GM12878 (cell line): ENCODE measurements at regions not wholly inside any gene's neighbourhood (a gene's known extent, or its start where the extent isn't known, plus 50 kb on each side); places are given as distances from the start of the nearest gene placed in this dataset.
"Not testable (repeated sequence)": the region's sequence is repeated elsewhere in the genome, so short reads cannot be mapped to it uniquely, and the experiment has no call there.

Experiments
- ATAC-seq: fragments of 200-7000 bp; cut with Tn5 transposase; 3 replicates; pipeline ENCODE4 v1.9.1; 2020; ENCODE audit warnings: mild to moderate bottlenecking, moderate library complexity
- BruUV-seq: library from RNA; stranded (reverse); fragments of 400-500 nt; replicated peaks from 2 replicates; lab custom pipeline; 2021; lab: Mats Ljungman, UMichigan
- CTCF ChIA-PET: fragments of 300-600 bp; sonication (Branson Sonifier 250); formaldehyde crosslinking; extraction: SDS; loops from one replicate; lab custom pipeline; 2021; ENCODE audit warnings: inconsistent platforms; lab: Yijun Ruan, JAX
- POLR2A ChIA-PET: fragments of 350-600 bp; formaldehyde crosslinking; extraction: SDS; loops from one replicate; lab custom pipeline; 2021; ENCODE audit warnings: inconsistent platforms; lab: Charles Lee
- RAD21 ChIA-PET: fragments of 300-600 bp; sonication (Branson Sonifier 250); formaldehyde crosslinking; loops from one replicate; lab custom pipeline; 2023; ENCODE audit warnings: antibody characterized with exemption; ENCODE audit not compliant: unreplicated experiment; lab: Charles Lee
- SMC1A ChIA-PET: fragments of 300-600 bp; sonication (Branson Sonifier 250); formaldehyde crosslinking; loops from one replicate; lab custom pipeline; 2023; ENCODE audit not compliant: unreplicated experiment, uncharacterized antibody; lab: Charles Lee
- DNase-seq: peaks from one replicate; pipeline ENCODE4 v3.0.0-alpha.2; 2011; ENCODE audit warnings: low read depth, low spot score
- FAIRE-seq: peaks from 3 replicates; lab custom pipeline; 2011; peaks lifted over from hg19 to GRCh38; lab: Jason Lieb, UNC
- H2AFZ ChIP-seq: 2 replicates; pipeline ENCODE4 v1.6.0; 2011; ENCODE audit warnings: low read depth, low read length, control low read depth; ENCODE audit not compliant: control insufficient read depth
- H3K27ac ChIP-seq: 2 replicates; pipeline ENCODE4 v1.5.1; 2011; ENCODE audit warnings: control low read depth; ENCODE audit not compliant: control insufficient read depth, insufficient read depth
- H3K27me3 ChIP-seq, 2 experiments: replicated peaks in 1 of 2; 2 replicates each; pipeline versions ENCODE4 v1.6.0 to v1.6.1; 2011; ENCODE audit warnings: low read length in 1 of 2; ENCODE audit not compliant: control insufficient read depth in 2 of 2, insufficient read depth in 2 of 2
- H3K36me3 ChIP-seq, 2 experiments: 2 replicates each; pipeline ENCODE4 v1.5.1; 2011; ENCODE audit warnings: low read length in 1 of 2; ENCODE audit not compliant: control insufficient read depth in 2 of 2, insufficient read depth in 2 of 2
- H3K4me1 ChIP-seq: 2 replicates; pipeline ENCODE4 v1.6.1; 2011; ENCODE audit warnings: mild to moderate bottlenecking, low read length, moderate library complexity, mixed read lengths; ENCODE audit not compliant: control insufficient read depth, insufficient read depth
- H3K4me2 ChIP-seq: 2 replicates; pipeline ENCODE4 v1.6.0; 2011; ENCODE audit warnings: control low read depth; ENCODE audit not compliant: control insufficient read depth, insufficient read depth
- H3K4me3 ChIP-seq: fragments of 200-600 bp; sonication (generic); 2 replicates; pipeline ENCODE4 v1.5.1; 2016
- H3K79me2 ChIP-seq: 2 replicates; pipeline ENCODE4 v1.6.0; 2011; ENCODE audit warnings: low read length; ENCODE audit not compliant: control insufficient read depth, insufficient read depth
- H3K9ac ChIP-seq: 2 replicates; pipeline ENCODE4 v1.8.0; 2011; ENCODE audit warnings: low read length, control low read depth, mixed read lengths; ENCODE audit not compliant: control insufficient read depth, insufficient read depth
- H3K9me3 ChIP-seq: replicated peaks from 3 replicates; pipeline ENCODE4 v1.5.1; 2011; ENCODE audit warnings: mild to moderate bottlenecking, low read length; ENCODE audit not compliant: control insufficient read depth, insufficient read depth
- H4K20me1 ChIP-seq: 2 replicates; pipeline ENCODE4 v1.6.0; 2011; ENCODE audit not compliant: control insufficient read depth, insufficient read depth
- ATF7 ChIP-seq: fragments of 450-650 bp; IDR thresholded peaks from 2 replicates; pipeline ENCODE4 v1.6.1; 2016; ENCODE audit warnings: low read depth, mild to moderate bottlenecking
- BCL3 ChIP-seq: IDR thresholded peaks from 2 replicates; pipeline ENCODE4 v1.6.1; 2011; ENCODE audit warnings: borderline replicate concordance, low read depth, mild to moderate bottlenecking, moderate library complexity, low read length; ENCODE audit not compliant: insufficient read depth, poor library complexity, severe bottlenecking
- CBX5 ChIP-seq: sonication (generic); IDR thresholded peaks from 2 replicates; pipeline ENCODE4 v1.6.1; 2016; ENCODE audit warnings: low read depth, moderate library complexity, mild to moderate bottlenecking, inconsistent platforms
- E2F4 ChIP-seq: IDR thresholded peaks from 2 replicates; pipeline ENCODE4 v1.6.1; 2012; ENCODE audit warnings: low read depth, low read length, improper control_type of control experiment
- IRF3 ChIP-seq: fragments of 450-650 bp; IDR thresholded peaks from 2 replicates; pipeline ENCODE4 v1.6.1; 2014; ENCODE audit warnings: mild to moderate bottlenecking
- JUND ChIP-seq: IDR thresholded peaks from 2 replicates; pipeline ENCODE4 v1.6.1; 2012; ENCODE audit warnings: low read depth, mild to moderate bottlenecking, low read length, improper control_type of control experiment, moderate library complexity
- KLF5 ChIP-seq: fragments of 450-650 bp; IDR thresholded peaks from 2 replicates; pipeline ENCODE4 v1.6.1; 2014; ENCODE audit warnings: mild to moderate bottlenecking; ENCODE audit not compliant: partially characterized antibody
- MAX ChIP-seq: IDR thresholded peaks from 2 replicates; pipeline ENCODE4 v1.6.1; 2012; ENCODE audit warnings: low read depth, low read length, improper control_type of control experiment
- MXI1 ChIP-seq: fragments of 150-350 bp; IDR thresholded peaks from 2 replicates; pipeline ENCODE4 v1.6.1; 2011; ENCODE audit warnings: low read depth, mild to moderate bottlenecking, inconsistent platforms, low read length, improper control_type of control experiment
- SREBF1 ChIP-seq: IDR thresholded peaks from 2 replicates; pipeline ENCODE4 v1.6.1; 2012; ENCODE audit warnings: mild to moderate bottlenecking, low read length
- ZZZ3 ChIP-seq: IDR thresholded peaks from 2 replicates; pipeline ENCODE4 v1.6.1; 2011; ENCODE audit warnings: low read depth; ENCODE audit not compliant: control insufficient read depth, insufficient read length
- WGBS: methylation state at CpG from one replicate; pipeline ENCODE4 v1.1.6; 2016; ENCODE audit warnings: low lambda C conversion rate; ENCODE audit not compliant: insufficient replicate concordance, insufficient coverage; ENCODE audit errors: missing lambda C conversion rate; 5-methylcytosine and 5-hydroxymethylcytosine counted together
- in situ Hi-C: fragments of 300-500 bp; cut with MboI; formaldehyde crosslinking; loops from 9 replicates; pipeline ENCODE4 v1.14.3; 2018; ENCODE audit warnings: mixed read lengths
- intact Hi-C: fragments of 100-400 bp; cut with micrococcal nuclease; formaldehyde crosslinking; loops from one replicate; pipeline ENCODE4 v1.14.2; 2022; ENCODE audit not compliant: unreplicated experiment

- H2AFZ ChIP-seq = no peak overlapping the region
- no peak for TF ChIP-seq ZZZ3
- TF ChIP-seq SREBF1 = no peak
- TF ChIP-seq MXI1 = no peak
- TF ChIP-seq CBX5 = no peak
- no peak for TF ChIP-seq KLF5
- no peak for TF ChIP-seq BCL3
- no peak for TF ChIP-seq E2F4
- no peak for TF ChIP-seq ATF7
- TF ChIP-seq MAX = no peak
- TF ChIP-seq JUND = no peak
- no peak for TF ChIP-seq IRF3
- ChIA-PET RAD21 (no interaction called here), CTCF (no interaction called here), POLR2A (no interaction called here), SMC1A (interaction anchor here (0.9 to 1.1 kb wide), 3 partner anchors 9 to 29 kb away, joined by 3 to 4 read pairs (median 3); no protein-coding TSS in a partner anchor)
- no peaks in the 10 kb centered on the region for H4K20me1 ChIP-seq
- no peak overlapping the region for H3K4me2 ChIP-seq
- no peak overlapping the region for H3K27ac ChIP-seq
- intact Hi-C loops = no loop called here
- no peak overlapping the region for H3K4me3 ChIP-seq
- in situ Hi-C loops = no loop called here
- ATAC-seq = no peak
- no peaks in the 10 kb centered on the region for H3K27me3 ChIP-seq
- H3K79me2 ChIP-seq = no peaks in the 10 kb centered on the region
- no peaks in the 10 kb centered on the region; the same call in 2 of the 3 replicates for H3K9me3 ChIP-seq
- H3K36me3 ChIP-seq = no peaks in the 10 kb centered on the region
- H3K4me1 ChIP-seq = no peaks in the 10 kb centered on the region
- 95% methylated on average over 1 of the region's 1 CpG for WGBS
- no peak overlapping the region for H3K9ac ChIP-seq
- no peak for DNase-seq
- FAIRE-seq = no peak
- BruUV-seq = no TSS peak
Measured at GRCh38 chr3:105984837-105985236, 116.0 kb upstream of the CBLB start.

GRCh38 chr3:105986343-105986742, 117.5 kb upstream of the CBLB start:
- H3K9me3 ChIP-seq, H3K36me3 ChIP-seq, H3K79me2 ChIP-seq, RAD21 ChIA-PET, H2AFZ ChIP-seq, H4K20me1 ChIP-seq, ATAC-seq, POLR2A ChIA-PET, intact Hi-C loops, H3K4me1 ChIP-seq, H3K27me3 ChIP-seq, BruUV-seq, H3K4me2 ChIP-seq, DNase-seq, H3K27ac ChIP-seq, CTCF ChIA-PET, H3K4me3 ChIP-seq, H3K9ac ChIP-seq, in situ Hi-C loops: not testable (repeated sequence)
- SMC1A ChIA-PET = interaction anchor here (1.1 kb wide), 1 partner anchor 12 kb away, joined by 3 read pairs; no protein-coding TSS in a partner anchor
- 59% methylated on average over 2 of the region's 2 CpGs for WGBS
- peak; percentile 49 for FAIRE-seq
